NCI-H2227 (cell line): ENCODE measurements at regions not wholly inside any gene's neighbourhood (a gene's known extent, or its start where the extent isn't known, plus 50 kb on each side); places are given as distances from the start of the nearest gene placed in this dataset.
"Not testable (repeated sequence)": the region's sequence is repeated elsewhere in the genome, so short reads cannot be mapped to it uniquely, and the experiment has no call there.

Experiments
- DNase-seq: peaks from one replicate; lab custom pipeline; 2025; ENCODE audit not compliant: unreplicated experiment; lab: John Stamatoyannopoulos, UW

GRCh38 chr9:106481013-106481609 is 381.9 kb upstream of the ZNF462 start:
- DNase-seq, result no peak

GRCh38 chr9:106482733-106483132 is 380.2 kb upstream of the ZNF462 start:
- DNase-seq, result no peak

GRCh38 chr9:106486685-106487084 is 376.3 kb upstream of the ZNF462 start:
- no peak for DNase-seq

GRCh38 chr9:106487266-106487665 is 375.7 kb upstream of the ZNF462 start:
- no peak for DNase-seq

- DNase-seq, result not testable (repeated sequence)
These were observed 370.8 kb upstream of the ZNF462 start for GRCh38 chr9:106492126-106492525.

- no peak for DNase-seq
These were observed 362.8 kb upstream of the ZNF462 start for GRCh38 chr9:106500171-106500570.

- DNase-seq, result not testable (repeated sequence)
These were observed 361.8 kb upstream of the ZNF462 start for GRCh38 chr9:106501210-106501609.

- DNase-seq, result no peak
These were observed 360.0 kb upstream of the ZNF462 start for GRCh38 chr9:106502930-106503329.

GRCh38 chr9:106503759-106504158 is 359.2 kb upstream of the ZNF462 start:
- DNase-seq, result no peak

GRCh38 chr9:106526716-106527204 is 336.2 kb upstream of the ZNF462 start:
- no peak for DNase-seq

GRCh38 chr9:106528158-106528557 is 334.8 kb upstream of the ZNF462 start:
- DNase-seq, result no peak

GRCh38 chr9:106529616-106530015 is 333.4 kb upstream of the ZNF462 start:
- no peak for DNase-seq

GRCh38 chr9:106531491-106531890 is 331.5 kb upstream of the ZNF462 start:
- DNase-seq, result no peak

- DNase-seq, result no peak
These were observed 330.5 kb upstream of the ZNF462 start for GRCh38 chr9:106532306-106533015.

- DNase-seq, result no peak
These were observed 328.2 kb upstream of the ZNF462 start for GRCh38 chr9:106534800-106535199.

GRCh38 chr9:106535439-106535838 is 327.5 kb upstream of the ZNF462 start:
- no peak for DNase-seq

GRCh38 chr9:106557996-106558667 is 304.8 kb upstream of the ZNF462 start:
- no peak for DNase-seq

- DNase-seq, result no peak
These were observed 302.4 kb upstream of the ZNF462 start for GRCh38 chr9:106560540-106560939.

GRCh38 chr9:106575823-106576222 is 287.1 kb upstream of the ZNF462 start:
- no peak for DNase-seq

GRCh38 chr9:106576232-106576760 is 286.7 kb upstream of the ZNF462 start:
- DNase-seq, result no peak

- no peak for DNase-seq
These were observed 285.8 kb upstream of the ZNF462 start for GRCh38 chr9:106577121-106577520.

GRCh38 chr9:106580546-106580945 is 282.4 kb upstream of the ZNF462 start:
- no peak for DNase-seq
